ENCODE measurements at regions not wholly inside any gene's neighbourhood (a gene's known extent, or its start where the extent isn't known, plus 50 kb on each side); places are given as distances from the start of the nearest gene placed in this dataset.

- H3K9ac ChIP-seq (ENCODE audit: low read length in 2 of 2) = no peak overlapping the region
- no peak overlapping the region for H3K27ac ChIP-seq (ENCODE audit: low read length)
- no peaks in the 10 kb centered on the region for H3K27me3 ChIP-seq (ENCODE audit: control insufficient read depth in 1 of 2, insufficient read depth in 2 of 2, low read length in 2 of 2)
- no peak overlapping the region for H3K4me3 ChIP-seq (ENCODE audit: low read length in 2 of 2)
- no peaks in the 10 kb centered on the region for H3K4me1 ChIP-seq (ENCODE audit: control insufficient read depth, insufficient read depth, low read length)
- no peaks in the 10 kb centered on the region for H3K36me3 ChIP-seq (ENCODE audit: control insufficient read depth in 2 of 2, insufficient read depth in 2 of 2, low read length in 2 of 2)
- no peaks in the 10 kb centered on the region for H3K9me3 ChIP-seq (ENCODE audit: control insufficient read depth in 2 of 2, low read length in 2 of 2)
Observed at GRCh38 chr2:215528555-215528954, 92.7 kb upstream of the FN1 start.

GRCh38 chr2:215527736-215528135, 91.9 kb upstream of the FN1 start:
- Histone ChIP-seq H3K36me3 (ENCODE audit: control insufficient read depth in 2 of 2, insufficient read depth in 2 of 2, low read length in 2 of 2) (no peaks in the 10 kb centered on the region), H3K9me3 (ENCODE audit: control insufficient read depth in 2 of 2, low read length in 2 of 2) (no peaks in the 10 kb centered on the region), H3K4me3 (ENCODE audit: low read length in 2 of 2) (no peak overlapping the region), H3K9ac (ENCODE audit: low read length in 2 of 2) (no peak overlapping the region), H3K4me1 (ENCODE audit: control insufficient read depth, insufficient read depth, low read length) (no peaks in the 10 kb centered on the region), H3K27ac (ENCODE audit: low read length) (no peak overlapping the region), H3K27me3 (ENCODE audit: control insufficient read depth in 1 of 2, insufficient read depth in 2 of 2, low read length in 2 of 2) (no peaks in the 10 kb centered on the region)

GRCh38 chr2:215526341-215526740, 90.5 kb upstream of the FN1 start:
- no peaks in the 10 kb centered on the region for H3K36me3 ChIP-seq (ENCODE audit: control insufficient read depth in 2 of 2, insufficient read depth in 2 of 2, low read length in 2 of 2)
- no peaks in the 10 kb centered on the region for H3K9me3 ChIP-seq (ENCODE audit: control insufficient read depth in 2 of 2, low read length in 2 of 2)
- H3K27me3 ChIP-seq (ENCODE audit: control insufficient read depth in 1 of 2, insufficient read depth in 2 of 2, low read length in 2 of 2) = no peaks in the 10 kb centered on the region
- H3K9ac ChIP-seq (ENCODE audit: low read length in 2 of 2) = no peak overlapping the region
- no peaks in the 10 kb centered on the region for H3K4me1 ChIP-seq (ENCODE audit: control insufficient read depth, insufficient read depth, low read length)
- H3K27ac ChIP-seq (ENCODE audit: low read length) = no peak overlapping the region
- no peak overlapping the region for H3K4me3 ChIP-seq (ENCODE audit: low read length in 2 of 2)

GRCh38 chr2:215522237-215522636, 86.4 kb upstream of the FN1 start:
- H3K4me3 ChIP-seq (ENCODE audit: low read length in 2 of 2) = no peak overlapping the region
- H3K36me3 ChIP-seq (ENCODE audit: control insufficient read depth in 2 of 2, insufficient read depth in 2 of 2, low read length in 2 of 2) = no peaks in the 10 kb centered on the region
- H3K9me3 ChIP-seq (ENCODE audit: control insufficient read depth in 2 of 2, low read length in 2 of 2) = no peaks in the 10 kb centered on the region
- no peaks in the 10 kb centered on the region for H3K4me1 ChIP-seq (ENCODE audit: control insufficient read depth, insufficient read depth, low read length)
- H3K9ac ChIP-seq (ENCODE audit: low read length in 2 of 2) = no peak overlapping the region
- no peaks in the 10 kb centered on the region for H3K27me3 ChIP-seq (ENCODE audit: control insufficient read depth in 1 of 2, insufficient read depth in 2 of 2, low read length in 2 of 2)
- no peak overlapping the region for H3K27ac ChIP-seq (ENCODE audit: low read length)

- Histone ChIP-seq H3K4me3 (ENCODE audit: low read length in 2 of 2) (no peak overlapping the region), H3K9me3 (ENCODE audit: control insufficient read depth in 2 of 2, low read length in 2 of 2) (no peaks in the 10 kb centered on the region), H3K9ac (ENCODE audit: low read length in 2 of 2) (no peak overlapping the region), H3K27ac (ENCODE audit: low read length) (no peak overlapping the region), H3K36me3 (ENCODE audit: control insufficient read depth in 2 of 2, insufficient read depth in 2 of 2, low read length in 2 of 2) (no peaks in the 10 kb centered on the region), H3K4me1 (ENCODE audit: control insufficient read depth, insufficient read depth, low read length) (no peaks in the 10 kb centered on the region), H3K27me3 (ENCODE audit: control insufficient read depth in 1 of 2, insufficient read depth in 2 of 2, low read length in 2 of 2) (no peaks in the 10 kb centered on the region)
Observed at GRCh38 chr2:215521031-215521430, 85.2 kb upstream of the FN1 start.

GRCh38 chr2:215517391-215517790, 81.5 kb upstream of the FN1 start:
- H3K4me1 ChIP-seq (ENCODE audit: control insufficient read depth, insufficient read depth, low read length) = no peaks in the 10 kb centered on the region
- no peak overlapping the region for H3K27ac ChIP-seq (ENCODE audit: low read length)
- no peaks in the 10 kb centered on the region for H3K9me3 ChIP-seq (ENCODE audit: control insufficient read depth in 2 of 2, low read length in 2 of 2)
- no peaks in the 10 kb centered on the region for H3K36me3 ChIP-seq (ENCODE audit: control insufficient read depth in 2 of 2, insufficient read depth in 2 of 2, low read length in 2 of 2)
- H3K27me3 ChIP-seq (ENCODE audit: control insufficient read depth in 1 of 2, insufficient read depth in 2 of 2, low read length in 2 of 2) = no peaks in the 10 kb centered on the region
- no peak overlapping the region for H3K9ac ChIP-seq (ENCODE audit: low read length in 2 of 2)
- no peak overlapping the region for H3K4me3 ChIP-seq (ENCODE audit: low read length in 2 of 2)

GRCh38 chr2:215514516-215514915, 78.6 kb upstream of the FN1 start:
- Histone ChIP-seq H3K9me3 (ENCODE audit: control insufficient read depth in 2 of 2, low read length in 2 of 2) (no peaks in the 10 kb centered on the region), H3K4me3 (ENCODE audit: low read length in 2 of 2) (no peak overlapping the region), H3K9ac (ENCODE audit: low read length in 2 of 2) (no peak overlapping the region), H3K4me1 (ENCODE audit: control insufficient read depth, insufficient read depth, low read length) (no peaks in the 10 kb centered on the region), H3K36me3 (ENCODE audit: control insufficient read depth in 2 of 2, insufficient read depth in 2 of 2, low read length in 2 of 2) (no peaks in the 10 kb centered on the region), H3K27ac (ENCODE audit: low read length) (no peak overlapping the region), H3K27me3 (ENCODE audit: control insufficient read depth in 1 of 2, insufficient read depth in 2 of 2, low read length in 2 of 2) (no peaks in the 10 kb centered on the region)

GRCh38 chr2:215511454-215512346, 75.8 kb upstream of the FN1 start:
- Histone ChIP-seq H3K9me3 (ENCODE audit: control insufficient read depth in 2 of 2, low read length in 2 of 2) (no peaks in the 10 kb centered on the region), H3K4me3 (ENCODE audit: low read length in 2 of 2) (no peak overlapping the region), H3K27ac (ENCODE audit: low read length) (no peak overlapping the region), H3K4me1 (ENCODE audit: control insufficient read depth, insufficient read depth, low read length) (no peaks in the 10 kb centered on the region), H3K9ac (ENCODE audit: low read length in 2 of 2) (no peak overlapping the region), H3K36me3 (ENCODE audit: control insufficient read depth in 2 of 2, insufficient read depth in 2 of 2, low read length in 2 of 2) (no peaks in the 10 kb centered on the region), H3K27me3 (ENCODE audit: control insufficient read depth in 1 of 2, insufficient read depth in 2 of 2, low read length in 2 of 2) (no peaks in the 10 kb centered on the region)

- H3K9ac ChIP-seq (ENCODE audit: low read length in 2 of 2) = no peak overlapping the region
Observed at GRCh38 chr2:215507836-215508235, 72.0 kb upstream of the FN1 start.

GRCh38 chr2:215507136-215507535, 71.3 kb upstream of the FN1 start:
- Histone ChIP-seq H3K9ac (ENCODE audit: low read length in 2 of 2) (no peak overlapping the region), H3K4me1 (ENCODE audit: control insufficient read depth, insufficient read depth, low read length) (no peaks in the 10 kb centered on the region), H3K27me3 (ENCODE audit: control insufficient read depth in 1 of 2, insufficient read depth in 2 of 2, low read length in 2 of 2) (no peaks in the 10 kb centered on the region), H3K36me3 (ENCODE audit: control insufficient read depth in 2 of 2, insufficient read depth in 2 of 2, low read length in 2 of 2) (no peaks in the 10 kb centered on the region), H3K27ac (ENCODE audit: low read length) (no peak overlapping the region), H3K4me3 (ENCODE audit: low read length in 2 of 2) (no peak overlapping the region), H3K9me3 (ENCODE audit: control insufficient read depth in 2 of 2, low read length in 2 of 2) (no peaks in the 10 kb centered on the region)

More at GRCh38 chr2:215507836-215508235, 72.0 kb upstream of the FN1 start:
- Histone ChIP-seq H3K27me3 (ENCODE audit: control insufficient read depth in 1 of 2, insufficient read depth in 2 of 2, low read length in 2 of 2) (no peaks in the 10 kb centered on the region), H3K36me3 (ENCODE audit: control insufficient read depth in 2 of 2, insufficient read depth in 2 of 2, low read length in 2 of 2) (no peaks in the 10 kb centered on the region), H3K9me3 (ENCODE audit: control insufficient read depth in 2 of 2, low read length in 2 of 2) (no peaks in the 10 kb centered on the region), H3K4me1 (ENCODE audit: control insufficient read depth, insufficient read depth, low read length) (no peaks in the 10 kb centered on the region), H3K4me3 (ENCODE audit: low read length in 2 of 2) (no peak overlapping the region), H3K27ac (ENCODE audit: low read length) (no peak overlapping the region)

GRCh38 chr2:215506604-215506990, 70.7 kb upstream of the FN1 start:
- Histone ChIP-seq H3K4me3 (ENCODE audit: low read length in 2 of 2) (no peak overlapping the region), H3K27ac (ENCODE audit: low read length) (no peak overlapping the region), H3K9me3 (ENCODE audit: control insufficient read depth in 2 of 2, low read length in 2 of 2) (no peaks in the 10 kb centered on the region), H3K9ac (ENCODE audit: low read length in 2 of 2) (no peak overlapping the region), H3K4me1 (ENCODE audit: control insufficient read depth, insufficient read depth, low read length) (no peaks in the 10 kb centered on the region), H3K27me3 (ENCODE audit: control insufficient read depth in 1 of 2, insufficient read depth in 2 of 2, low read length in 2 of 2) (no peaks in the 10 kb centered on the region), H3K36me3 (ENCODE audit: control insufficient read depth in 2 of 2, insufficient read depth in 2 of 2, low read length in 2 of 2) (no peaks in the 10 kb centered on the region)
